H4 (cell line): ENCODE measurements at regions not wholly inside any gene's neighbourhood (a gene's known extent, or its start where the extent isn't known, plus 50 kb on each side); places are given as distances from the start of the nearest gene placed in this dataset.

Source experiments
- DNase-seq: peaks from one replicate; pipeline ENCODE4 v3.0.0-alpha.2; 2015; ENCODE audit warnings: low spot score

- no peak for DNase-seq
These were observed 80.3 kb upstream of the CYYR1 start for GRCh38 chr21:26653430-26653829.

GRCh38 chr21:26652854-26653253, 79.8 kb upstream of the CYYR1 start:
- DNase-seq: no peak

GRCh38 chr21:26641062-26641461, 68.0 kb upstream of the CYYR1 start:
- no peak for DNase-seq

- peak; percentile 70 for DNase-seq
These were observed 64.2 kb upstream of the CYYR1 start for GRCh38 chr21:26637201-26637745.

- DNase-seq: no peak
These were observed 62.6 kb upstream of the CYYR1 start for GRCh38 chr21:26635681-26636080.

GRCh38 chr21:26632691-26633090, 59.6 kb upstream of the CYYR1 start:
- DNase-seq: no peak

GRCh38 chr21:26626187-26626586, 53.1 kb upstream of the CYYR1 start:
- DNase-seq: no peak

- DNase-seq: no peak
These were observed 52.0 kb upstream of the CYYR1 start for GRCh38 chr21:26624983-26625519.
